ENCODE measurements at regions not wholly inside any gene's neighbourhood (a gene's known extent, or its start where the extent isn't known, plus 50 kb on each side); places are given as distances from the start of the nearest gene placed in this dataset.

- Histone ChIP-seq H3K27ac (peak overlapping the region in 1 of 4 donors; percentile 28), H3K9me3 (no peaks in the 10 kb centered on the region), H3K4me3 (no peak overlapping the region), H3K36me3 (no peaks in the 10 kb centered on the region), H3K27me3 (no peaks in the 10 kb centered on the region), H3K4me1 (peaks cover 6 to 48% (median 12%) of the 10 kb centered on the region in 4 donors)
- in situ Hi-C loops (cut with MboI; ENCODE audit: low pct_ligation_motif_present in 1 of 4, low pct_unique_long_range_greater_than_20kb in 1 of 4, low sequenced_read_pairs in 3 of 4) (no loop called here), intact Hi-C loops (cut with DNase I; ENCODE audit: low total_unique reads) (no loop called here)
- no peak for TF ChIP-seq EP300 (IDR thresholded peaks at IDR 0.05; ENCODE audit: low read depth)
- TF ChIP-seq POLR2AphosphoS5 (IDR thresholded peaks at IDR 0.05) = no peak
- no peak for TF ChIP-seq CTCF (IDR thresholded peaks at IDR 0.05)
- TF ChIP-seq POLR2A (IDR thresholded peaks at IDR 0.05) = no peak
- DNase-seq = no peak
Observed at GRCh38 chr4:158999166-158999682, 103.7 kb upstream of the RAPGEF2 start.

- intact Hi-C loops (cut with DNase I; ENCODE audit: low total_unique reads) (no loop called here), in situ Hi-C loops (cut with MboI; ENCODE audit: low pct_ligation_motif_present in 1 of 4, low pct_unique_long_range_greater_than_20kb in 1 of 4, low sequenced_read_pairs in 3 of 4) (no loop called here)
- H3K4me3 ChIP-seq = no peak overlapping the region
- H3K36me3 ChIP-seq = no peaks in the 10 kb centered on the region
- H3K27me3 ChIP-seq = no peaks in the 10 kb centered on the region
- H3K27ac ChIP-seq = no peak overlapping the region
- no peak for DNase-seq
- H3K9me3 ChIP-seq = no peaks in the 10 kb centered on the region
- no peak for TF ChIP-seq POLR2AphosphoS5 (IDR thresholded peaks at IDR 0.05)
- no peak for TF ChIP-seq CTCF (IDR thresholded peaks at IDR 0.05)
- no peak for TF ChIP-seq EP300 (IDR thresholded peaks at IDR 0.05; ENCODE audit: low read depth)
- TF ChIP-seq POLR2A (IDR thresholded peaks at IDR 0.05) = no peak
- H3K4me1 ChIP-seq = peaks cover 6 to 48% (median 12%) of the 10 kb centered on the region in 4 donors
- 78 to 100% methylated on average over 1 of the region's 1 CpG for whole genome bisulfite sequencing, 2 donors (ENCODE audit: low coverage in 1 of 2)
Observed at GRCh38 chr4:158999849-159000248, 103.0 kb upstream of the RAPGEF2 start.

- no peak overlapping the region for H3K4me3 ChIP-seq
- in situ Hi-C loops (cut with MboI; ENCODE audit: low pct_ligation_motif_present in 1 of 4, low pct_unique_long_range_greater_than_20kb in 1 of 4, low sequenced_read_pairs in 3 of 4) (no loop called here), intact Hi-C loops (cut with DNase I; ENCODE audit: low total_unique reads) (no loop called here)
- no peaks in the 10 kb centered on the region for H3K9me3 ChIP-seq
- TF ChIP-seq CTCF (IDR thresholded peaks at IDR 0.05) = no peak
- no peak for TF ChIP-seq POLR2A (IDR thresholded peaks at IDR 0.05)
- peak in 1 of 3 donors; percentile 58 for TF ChIP-seq POLR2AphosphoS5 (IDR thresholded peaks at IDR 0.05)
- no peak for TF ChIP-seq EP300 (IDR thresholded peaks at IDR 0.05; ENCODE audit: low read depth)
- 20 to 27% methylated on average over 3 of the region's 3 CpGs for WGBS, 2 donors (ENCODE audit: low coverage in 1 of 2)
- H3K27me3 ChIP-seq = no peaks in the 10 kb centered on the region
- peaks cover 6 to 41% (median 11%) of the 10 kb centered on the region in 4 donors for H3K4me1 ChIP-seq
- H3K36me3 ChIP-seq = no peaks in the 10 kb centered on the region
- H3K27ac ChIP-seq = peak overlapping the region; percentile 3 to 74 (median 62)
- no peak for DNase-seq
Observed at GRCh38 chr4:159002950-159003349, 99.9 kb upstream of the RAPGEF2 start.

- intact Hi-C loops (cut with DNase I; ENCODE audit: low total_unique reads) = no loop called here
- DNase-seq = no peak
- WGBS, 2 donors (ENCODE audit: low coverage in 1 of 2) = 46 to 56% methylated on average over 7 of the region's 7 CpGs
- Histone ChIP-seq H3K36me3 (no peaks in the 10 kb centered on the region), H3K4me3 (no peak overlapping the region), H3K27me3 (no peaks in the 10 kb centered on the region), H3K4me1 (peaks cover 4 to 36% (median 10%) of the 10 kb centered on the region in 4 donors), H3K27ac (peak overlapping the region; percentile 3 to 74 (median 58)), H3K9me3 (no peaks in the 10 kb centered on the region)
- no peak for TF ChIP-seq POLR2A (IDR thresholded peaks at IDR 0.05)
- TF ChIP-seq EP300 (IDR thresholded peaks at IDR 0.05; ENCODE audit: low read depth) = no peak
- TF ChIP-seq CTCF (IDR thresholded peaks at IDR 0.05) = no peak
- TF ChIP-seq POLR2AphosphoS5 (IDR thresholded peaks at IDR 0.05) = no peak
- in situ Hi-C loops (cut with MboI; ENCODE audit: low pct_ligation_motif_present in 1 of 4, low pct_unique_long_range_greater_than_20kb in 1 of 4, low sequenced_read_pairs in 3 of 4) = no loop called here
Observed at GRCh38 chr4:159003420-159004253, 99.2 kb upstream of the RAPGEF2 start.

Data from transverse colon (tissue), 4 donors.